NCI-H1694 treated with DMSO at 0.1 percent for 48 hours (cell line): ENCODE measurements at regions not wholly inside any gene's neighbourhood (a gene's known extent, or its start where the extent isn't known, plus 50 kb on each side); places are given as distances from the start of the nearest gene placed in this dataset.
"Not testable (repeated sequence)": the region's sequence is repeated elsewhere in the genome, so short reads cannot be mapped to it uniquely, and the experiment has no call there.

Experiments used
- DNase-seq: peaks from one replicate; lab custom pipeline; 2025; lab: John Stamatoyannopoulos, UW

DNA sequence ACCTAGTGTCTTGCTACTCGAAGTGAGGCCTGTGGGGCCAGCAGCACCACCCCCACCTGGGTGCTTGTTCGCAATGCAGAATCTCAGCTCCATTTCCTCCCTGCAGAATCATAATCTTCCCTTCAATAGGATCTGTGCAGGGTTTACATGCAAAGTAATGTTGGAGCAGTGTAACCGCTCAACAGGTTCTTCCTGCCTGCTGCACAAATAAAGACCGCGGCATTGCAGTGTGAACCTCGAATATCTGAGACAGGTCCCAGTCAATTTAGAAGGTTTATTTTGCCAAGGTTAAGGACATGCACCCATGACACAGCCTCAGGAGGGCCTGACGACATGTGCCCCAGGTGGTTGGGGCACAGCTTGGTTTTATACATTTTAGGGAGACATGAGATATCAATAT lies 119.2 kb downstream of the TLR5 start:
- no peak for DNase-seq

- DNase-seq = not testable (repeated sequence)
Observed at GRCh38 chr1:223024486-223024885, 118.6 kb downstream of the TLR5 start.

GRCh38 chr1:223025190-223025734 lies 117.8 kb downstream of the TLR5 start:
- not testable (repeated sequence) for DNase-seq

DNA sequence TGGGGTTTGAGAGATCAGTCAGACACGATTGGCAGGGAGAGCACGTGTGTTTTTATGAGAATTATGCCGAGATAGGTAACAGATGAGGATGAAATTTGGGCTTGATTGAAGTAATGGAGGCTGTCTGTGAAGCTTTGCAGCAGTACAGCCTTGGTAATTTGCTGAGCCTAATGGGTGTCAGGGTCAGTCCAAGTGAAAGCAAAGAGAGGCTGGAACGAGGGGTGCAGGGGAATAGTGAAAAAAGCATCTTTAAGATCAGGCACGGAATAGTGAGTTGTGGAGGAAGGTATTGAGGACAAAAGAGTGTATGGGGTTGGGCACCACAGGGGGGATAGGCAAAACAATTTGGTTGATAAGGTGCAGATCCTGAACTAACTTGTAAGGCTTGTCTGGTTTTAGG lies 116.4 kb downstream of the TLR5 start:
- DNase-seq = not testable (repeated sequence)

DNA sequence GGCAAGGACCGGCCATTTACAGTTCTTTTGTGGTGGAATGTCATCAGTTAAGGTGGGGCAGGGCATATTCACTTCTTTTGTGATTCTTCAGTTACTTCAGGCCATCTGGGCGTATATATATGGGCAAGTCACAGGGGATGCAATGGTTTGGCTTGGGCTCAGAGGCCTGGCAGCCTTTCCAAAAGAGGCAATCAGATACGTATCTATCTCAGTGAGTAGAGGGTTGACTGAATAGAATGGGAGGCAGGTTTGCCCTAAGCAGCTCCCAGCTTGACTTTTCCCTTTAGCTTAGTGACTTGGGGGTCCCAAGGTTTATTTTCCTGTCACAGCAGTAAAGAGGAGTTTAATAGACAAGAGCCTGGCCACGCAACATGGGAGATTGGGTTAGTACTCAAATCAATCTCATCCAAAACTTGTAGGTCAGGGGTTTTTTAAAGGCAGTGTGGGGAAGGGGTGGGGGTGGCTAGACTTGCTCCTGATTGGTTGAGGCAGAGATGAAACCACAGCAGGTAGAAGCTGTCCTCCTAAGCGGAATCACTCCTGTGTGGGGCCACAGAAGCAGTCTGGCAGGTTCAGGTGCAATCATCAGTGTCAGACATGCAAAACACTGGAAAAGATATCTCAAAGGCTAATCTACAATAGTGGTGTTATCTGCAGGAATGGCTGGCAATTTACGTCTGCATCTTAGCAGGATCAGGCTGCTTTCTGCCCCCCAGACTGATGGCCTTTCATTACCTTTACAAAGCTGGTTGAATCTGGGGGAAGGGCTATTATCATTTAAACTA lies 112.9 kb downstream of the TLR5 start:
- DNase-seq = no peak

DNA sequence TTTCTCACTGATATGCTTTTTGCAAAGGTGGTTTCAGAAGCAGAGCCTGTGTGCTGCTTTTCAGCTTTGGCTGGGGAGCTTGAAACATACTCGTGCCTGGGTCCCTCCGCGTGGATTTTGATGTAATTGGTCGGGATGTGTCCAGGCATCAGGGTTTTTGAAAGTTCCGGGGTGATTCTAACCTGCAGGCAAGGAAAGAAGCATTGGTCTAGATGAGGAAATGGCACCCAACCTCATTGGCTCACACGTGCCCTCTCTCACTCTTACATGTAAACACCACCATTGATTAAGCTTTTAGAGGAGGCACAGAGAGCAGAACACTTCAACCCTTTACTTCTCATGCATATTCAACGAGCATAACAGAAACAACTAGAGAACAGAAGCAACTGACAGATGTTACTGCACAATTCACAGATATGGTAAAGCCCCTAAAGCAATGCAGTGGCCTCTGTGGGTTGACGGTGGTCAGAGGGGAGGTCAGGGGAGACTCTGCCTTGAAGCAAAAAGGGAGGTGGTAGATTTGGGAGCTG lies 112.1 kb downstream of the TLR5 start:
- no peak for DNase-seq

- DNase-seq = no peak
Observed at GRCh38 chr1:223031733-223032601, 111.1 kb downstream of the TLR5 start.

- DNase-seq = no peak
Observed at GRCh38 chr1:223033658-223034057, 109.4 kb downstream of the TLR5 start.

GRCh38 chr1:223034270-223034798 lies 108.7 kb downstream of the TLR5 start:
- no peak for DNase-seq

- no peak for DNase-seq
Observed at GRCh38 chr1:223035724-223036478, 107.1 kb downstream of the TLR5 start.

DNA sequence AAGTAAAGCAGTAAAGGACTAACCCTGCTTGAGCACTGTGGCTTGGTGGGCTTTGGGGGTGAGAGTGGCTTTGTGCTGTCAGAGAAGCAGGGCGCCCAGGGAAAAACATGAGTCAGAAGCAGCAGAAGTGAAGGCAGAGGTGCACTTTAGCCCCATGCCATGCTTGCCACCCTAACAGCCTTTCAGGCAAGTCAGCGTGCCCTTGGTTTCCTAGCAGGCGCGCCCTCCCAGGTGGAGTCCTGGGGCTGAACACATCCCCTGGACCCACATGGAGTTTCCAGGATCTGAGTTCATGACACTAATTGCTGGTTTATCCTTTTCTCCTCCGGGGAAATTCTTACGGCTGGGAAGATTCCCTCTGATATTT lies 106.6 kb downstream of the TLR5 start:
- DNase-seq = no peak

GRCh38 chr1:223037845-223038244 lies 105.2 kb downstream of the TLR5 start:
- no peak for DNase-seq

DNA sequence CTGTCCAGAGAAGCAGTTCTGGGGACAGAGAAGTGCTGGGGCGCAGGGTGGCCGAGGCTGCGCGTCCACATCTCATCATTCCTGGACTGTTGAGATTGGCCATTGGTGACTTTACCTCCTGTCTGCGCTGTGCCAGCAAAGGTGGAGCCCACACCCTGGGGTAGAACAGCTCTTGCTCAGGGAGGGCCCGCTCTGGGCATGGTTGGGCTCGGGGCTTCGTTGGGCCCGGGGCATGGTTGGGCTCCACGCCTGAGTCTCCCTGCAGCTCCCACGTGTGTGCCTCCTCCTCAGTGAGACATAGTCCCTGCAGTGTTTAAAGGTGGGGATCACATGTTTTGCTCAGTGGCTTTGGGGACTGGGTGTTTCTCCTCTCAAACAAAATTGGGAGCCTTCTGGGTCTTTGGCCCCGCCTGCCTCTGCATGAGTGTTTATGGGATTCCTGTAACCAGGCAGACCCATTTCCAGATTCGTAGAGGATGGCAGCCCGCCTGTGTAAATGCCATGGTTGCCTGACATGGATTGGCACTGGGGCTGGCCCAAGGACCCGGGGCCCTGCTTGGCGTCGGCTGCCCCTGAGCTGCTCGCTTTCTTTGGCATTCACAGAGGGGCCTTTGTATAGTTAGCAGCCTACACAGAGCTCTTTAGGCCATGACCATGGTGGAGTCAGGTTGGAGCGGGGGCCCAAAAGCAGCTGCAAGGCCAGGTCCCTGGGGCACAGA lies 104.6 kb downstream of the TLR5 start:
- DNase-seq = no peak

- no peak for DNase-seq
Observed at GRCh38 chr1:223039990-223040389, 103.1 kb downstream of the TLR5 start.

- no peak for DNase-seq
Observed at GRCh38 chr1:223041481-223041880, 101.6 kb downstream of the TLR5 start.

- DNase-seq = no peak
Observed at GRCh38 chr1:223045164-223045957, 97.7 kb downstream of the TLR5 start.

DNA sequence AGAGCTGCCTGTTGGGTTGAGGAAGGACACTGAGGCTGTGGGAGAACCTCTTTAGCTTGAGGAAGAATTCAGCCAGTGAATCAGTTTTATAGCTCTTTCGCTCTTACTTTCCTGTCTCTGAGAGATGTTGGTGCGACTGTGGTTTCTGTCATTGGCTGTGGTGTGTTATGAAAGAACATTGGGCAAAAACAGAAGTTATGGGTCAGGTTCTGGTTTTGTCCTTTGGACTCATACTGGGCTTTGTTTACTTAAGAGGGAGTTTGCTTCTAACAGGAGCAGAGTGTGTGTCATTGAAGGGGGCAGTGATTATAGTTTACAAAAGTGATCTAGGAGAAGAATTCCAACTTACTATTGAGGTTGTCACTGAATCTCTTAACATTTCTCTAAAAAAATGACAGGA lies 97.0 kb downstream of the TLR5 start:
- DNase-seq = no peak

DNA sequence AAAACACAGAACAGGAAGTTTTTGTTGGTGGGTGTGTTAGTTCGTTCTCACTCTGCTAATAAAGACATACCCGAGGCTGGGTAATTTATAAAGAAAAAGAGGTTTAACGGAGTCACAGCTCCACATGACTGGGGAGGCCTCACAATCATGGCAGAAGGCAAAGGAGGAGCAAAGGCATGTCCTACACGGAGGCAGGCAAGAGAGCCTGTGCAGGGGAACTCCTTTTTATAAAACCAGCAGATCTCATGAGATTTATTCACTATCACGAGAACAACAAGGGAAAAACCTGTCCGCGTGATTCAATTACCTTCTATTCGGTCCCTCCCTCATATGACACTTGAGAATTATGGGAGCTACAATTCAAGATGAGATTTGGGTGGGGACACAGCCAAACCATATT lies 96.6 kb downstream of the TLR5 start:
- DNase-seq = not testable (repeated sequence)

DNA sequence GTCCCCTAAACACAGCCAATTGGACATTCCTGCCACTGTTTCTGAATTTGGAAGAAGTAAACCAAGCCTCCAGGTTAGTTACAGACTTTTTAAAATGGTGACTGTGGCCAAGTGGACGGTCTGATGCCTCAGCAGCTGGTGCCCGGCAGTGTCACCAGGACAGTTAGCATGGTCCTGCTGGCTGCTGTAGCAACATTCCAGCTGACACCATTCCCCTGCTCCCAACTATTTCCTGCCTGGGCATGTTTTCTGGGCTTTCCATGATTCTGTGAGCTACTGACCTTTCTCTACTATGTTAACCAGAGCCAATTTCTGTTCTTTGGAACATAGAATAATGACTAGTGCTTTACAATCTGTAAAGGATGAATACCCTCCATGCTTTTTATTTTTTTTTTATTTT lies 95.0 kb downstream of the TLR5 start:
- no peak for DNase-seq

- DNase-seq = no peak
Observed at GRCh38 chr1:223052462-223052861, 90.6 kb downstream of the TLR5 start.
